Upper lobe of left lung (tissue), 6 donors: ENCODE measurements at regions not wholly inside any gene's neighbourhood (a gene's known extent, or its start where the extent isn't known, plus 50 kb on each side); places are given as distances from the start of the nearest gene placed in this dataset.

ENCODE experiments used
- ATAC-seq, 2 donors: fragments of 200-7000 bp; cut with Tn5 transposase; one replicate each; pipeline ENCODE4 v1.9.1; 2022; ENCODE audit warnings: mild to moderate bottlenecking in 2 of 2, moderate library complexity in 2 of 2; ENCODE audit not compliant: low FRiP score in 2 of 2
- DNase-seq, 2 donors: peaks; one replicate each; pipeline ENCODE4 v3.0.0-alpha.2; 2019 to 2020
- H3K27ac ChIP-seq, 4 donors: fragments of 200-600 bp; sonication (generic); one replicate each; pipeline ENCODE4 v1.5.1; 2016 to 2019
- H3K27me3 ChIP-seq, 4 donors: fragments of 200-600 bp; sonication (generic); one replicate each; pipeline ENCODE4 v1.5.1; 2017 to 2019
- H3K36me3 ChIP-seq, 4 donors: fragments of 200-600 bp; sonication (generic); one replicate each; pipeline ENCODE4 v1.5.1; 2016 to 2019
- H3K4me1 ChIP-seq, 4 donors: fragments of 200-600 bp; sonication (generic); one replicate each; pipeline ENCODE4 v1.5.1; 2018 to 2019
- H3K4me3 ChIP-seq, 4 donors: fragments of 200-600 bp; sonication (generic); one replicate each; pipeline ENCODE4 v1.5.1; 2017 to 2019; ENCODE audit warnings: mild to moderate bottlenecking in 2 of 4, moderate library complexity in 1 of 4
- H3K9me3 ChIP-seq, 4 donors: fragments of 200-600 bp; sonication (generic); one replicate each; pipeline ENCODE4 v1.5.1; 2018 to 2019
- EP300 ChIP-seq, 4 donors: sonication (generic); formaldehyde crosslinking; IDR thresholded peaks; one replicate each; pipeline ENCODE4 v1.5.1; 2017; ENCODE audit warnings: antibody characterized with exemption in 4 of 4, control low read depth in 2 of 4
- POLR2A ChIP-seq, 4 donors: fragments of 450-650 bp; IDR thresholded peaks; one replicate each; pipeline ENCODE4 v1.5.1; 2016 to 2017; ENCODE audit warnings: antibody characterized with exemption in 4 of 4, mild to moderate bottlenecking in 2 of 4
- POLR2AphosphoS5 ChIP-seq, 2 donors: sonication (generic); formaldehyde crosslinking; IDR thresholded peaks; one replicate each; pipeline ENCODE4 v1.5.1; 2017; ENCODE audit warnings: antibody characterized with exemption in 2 of 2
- WGBS, 2 donors: methylation state at CpG; one replicate each; pipeline ENCODE4 v1.1.5; 2017 to 2018; 5-methylcytosine and 5-hydroxymethylcytosine counted together
- TF ChIP-seq, protein P1 (sequence below), 6 experiments: fragments of 450-650 bp in 4 of 6; fragments of 200-600 bp in 2 of 6; sonication (generic) in 2 of 6; IDR thresholded peaks; one replicate each; pipeline ENCODE4 v1.5.1; 2016 to 2019; ENCODE audit warnings: antibody characterized with exemption in 6 of 6
- donor health status: DM: no; HTN: no; CAD: no; lungs with moderate emphysema.
- donor health status: DM: no; HTN: yes; CAD: no; lungs with severe emphysema.

DNA sequence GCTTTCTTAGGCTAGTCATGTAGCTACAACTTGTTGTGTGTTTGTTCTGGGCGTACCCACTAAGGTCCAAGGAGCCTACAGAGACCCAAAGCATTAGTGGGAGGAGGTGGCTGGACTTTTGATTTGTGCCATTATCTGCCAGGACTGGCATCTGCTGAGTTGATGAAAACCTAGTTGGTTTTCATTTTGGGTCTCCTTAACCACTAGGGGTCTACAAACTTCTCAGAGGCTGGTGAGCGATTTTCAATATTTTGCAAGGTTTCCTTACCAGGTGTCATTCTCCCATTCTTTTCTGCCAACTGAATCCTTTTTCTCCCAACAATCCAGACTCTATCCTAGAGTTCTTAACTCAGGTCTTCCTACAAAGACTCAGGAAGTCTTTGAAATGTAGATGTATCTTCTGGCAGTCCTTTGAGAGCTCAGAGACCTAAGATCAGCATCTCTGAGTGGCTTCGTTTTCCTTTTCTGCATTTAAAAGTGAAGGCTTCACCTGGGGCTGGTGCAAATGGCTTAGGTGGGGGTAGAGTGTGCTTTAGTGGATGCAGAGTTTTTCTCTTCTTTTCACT lies 150.0 kb upstream of the RMST start:
- WGBS, 2 donors: 70 to 73% methylated on average over 3 of the region's 3 CpGs
- Histone ChIP-seq H3K9me3 (no peaks in the 10 kb centered on the region), H3K36me3 (no peaks in the 10 kb centered on the region), H3K27me3 (no peaks in the 10 kb centered on the region), H3K27ac (no peak overlapping the region), H3K4me3 (no peak overlapping the region), H3K4me1 (no peaks in the 10 kb centered on the region)
- TF ChIP-seq POLR2A (IDR thresholded peaks at IDR 0.05): no peak
- TF ChIP-seq, protein P1, sequence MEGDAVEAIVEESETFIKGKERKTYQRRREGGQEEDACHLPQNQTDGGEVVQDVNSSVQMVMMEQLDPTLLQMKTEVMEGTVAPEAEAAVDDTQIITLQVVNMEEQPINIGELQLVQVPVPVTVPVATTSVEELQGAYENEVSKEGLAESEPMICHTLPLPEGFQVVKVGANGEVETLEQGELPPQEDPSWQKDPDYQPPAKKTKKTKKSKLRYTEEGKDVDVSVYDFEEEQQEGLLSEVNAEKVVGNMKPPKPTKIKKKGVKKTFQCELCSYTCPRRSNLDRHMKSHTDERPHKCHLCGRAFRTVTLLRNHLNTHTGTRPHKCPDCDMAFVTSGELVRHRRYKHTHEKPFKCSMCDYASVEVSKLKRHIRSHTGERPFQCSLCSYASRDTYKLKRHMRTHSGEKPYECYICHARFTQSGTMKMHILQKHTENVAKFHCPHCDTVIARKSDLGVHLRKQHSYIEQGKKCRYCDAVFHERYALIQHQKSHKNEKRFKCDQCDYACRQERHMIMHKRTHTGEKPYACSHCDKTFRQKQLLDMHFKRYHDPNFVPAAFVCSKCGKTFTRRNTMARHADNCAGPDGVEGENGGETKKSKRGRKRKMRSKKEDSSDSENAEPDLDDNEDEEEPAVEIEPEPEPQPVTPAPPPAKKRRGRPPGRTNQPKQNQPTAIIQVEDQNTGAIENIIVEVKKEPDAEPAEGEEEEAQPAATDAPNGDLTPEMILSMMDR (IDR thresholded peaks at IDR 0.05): no peak
- TF ChIP-seq EP300 (IDR thresholded peaks at IDR 0.05): no peak
- TF ChIP-seq POLR2AphosphoS5 (IDR thresholded peaks at IDR 0.05): no peak
- DNase-seq (no peak), ATAC-seq (no peak)

GRCh38 chr12:97313471-97314190 lies 149.0 kb upstream of the RMST start:
- TF ChIP-seq, protein P1 (IDR thresholded peaks at IDR 0.05): no peak
- TF ChIP-seq POLR2AphosphoS5 (IDR thresholded peaks at IDR 0.05): no peak
- no peak for TF ChIP-seq POLR2A (IDR thresholded peaks at IDR 0.05)
- TF ChIP-seq EP300 (IDR thresholded peaks at IDR 0.05): no peak
- H3K4me1 ChIP-seq: no peaks in the 10 kb centered on the region
- H3K4me3 ChIP-seq: no peak overlapping the region
- DNase-seq (no peak), ATAC-seq (no peak)
- WGBS, 2 donors: 51 to 62% methylated on average over 2 of the region's 2 CpGs
- no peaks in the 10 kb centered on the region for H3K9me3 ChIP-seq
- no peak overlapping the region for H3K27ac ChIP-seq
- H3K36me3 ChIP-seq: no peaks in the 10 kb centered on the region
- no peaks in the 10 kb centered on the region for H3K27me3 ChIP-seq

GRCh38 chr12:97316321-97316720 lies 146.3 kb upstream of the RMST start:
- DNase-seq: no peak
- Histone ChIP-seq H3K27ac (no peak overlapping the region), H3K4me1 (no peaks in the 10 kb centered on the region), H3K9me3 (no peaks in the 10 kb centered on the region), H3K27me3 (no peaks in the 10 kb centered on the region), H3K36me3 (no peaks in the 10 kb centered on the region), H3K4me3 (no peak overlapping the region)
- TF ChIP-seq POLR2AphosphoS5 (IDR thresholded peaks at IDR 0.05): no peak
- TF ChIP-seq POLR2A (IDR thresholded peaks at IDR 0.05): no peak
- TF ChIP-seq, protein P1 (IDR thresholded peaks at IDR 0.05): no peak
- no peak for TF ChIP-seq EP300 (IDR thresholded peaks at IDR 0.05)
- no peak for ATAC-seq
- 81 to 89% methylated on average over 2 of the region's 2 CpGs for WGBS, 2 donors

GRCh38 chr12:97321621-97322020 lies 141.0 kb upstream of the RMST start:
- H3K36me3 ChIP-seq: no peaks in the 10 kb centered on the region
- TF ChIP-seq POLR2A (IDR thresholded peaks at IDR 0.05) (no peak), POLR2AphosphoS5 (IDR thresholded peaks at IDR 0.05) (no peak), EP300 (IDR thresholded peaks at IDR 0.05) (no peak)
- TF ChIP-seq, protein P1 (IDR thresholded peaks at IDR 0.05): no peak
- DNase-seq: no peak
- no peak overlapping the region for H3K27ac ChIP-seq
- H3K4me3 ChIP-seq: no peak overlapping the region
- H3K27me3 ChIP-seq: no peaks in the 10 kb centered on the region
- ATAC-seq: no peak
- 78 to 92% methylated on average over 4 of the region's 4 CpGs for WGBS, 2 donors
- H3K4me1 ChIP-seq: no peaks in the 10 kb centered on the region
- no peaks in the 10 kb centered on the region for H3K9me3 ChIP-seq

DNA sequence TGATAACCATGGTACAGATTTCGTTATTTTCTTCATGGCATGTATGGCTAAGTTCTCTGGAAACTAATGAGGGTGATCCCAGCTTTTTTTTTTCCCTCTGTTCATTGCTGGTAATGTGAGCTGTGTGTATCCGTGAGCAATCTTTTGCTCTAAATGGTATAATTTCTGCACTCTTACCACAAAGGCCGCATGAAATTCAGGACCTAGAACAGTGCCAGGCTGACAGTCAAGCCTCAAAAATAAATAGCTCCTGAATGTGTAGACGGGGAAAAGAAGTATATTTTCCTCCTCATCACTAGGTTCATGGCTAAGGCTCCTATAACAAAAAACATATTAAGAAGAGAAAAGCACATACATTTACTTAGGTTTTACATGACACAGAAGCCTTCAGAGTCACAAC lies 140.2 kb upstream of the RMST start:
- H3K4me1 ChIP-seq: no peaks in the 10 kb centered on the region
- 66 to 70% methylated on average over 4 of the region's 4 CpGs for WGBS, 2 donors
- H3K4me3 ChIP-seq: no peak overlapping the region
- no peak for ATAC-seq
- no peak overlapping the region for H3K27ac ChIP-seq
- no peaks in the 10 kb centered on the region for H3K36me3 ChIP-seq
- no peak for DNase-seq
- H3K27me3 ChIP-seq: no peaks in the 10 kb centered on the region
- TF ChIP-seq EP300 (IDR thresholded peaks at IDR 0.05) (no peak), POLR2A (IDR thresholded peaks at IDR 0.05) (no peak), POLR2AphosphoS5 (IDR thresholded peaks at IDR 0.05) (no peak)
- TF ChIP-seq, protein P1 (IDR thresholded peaks at IDR 0.05): no peak
- no peaks in the 10 kb centered on the region for H3K9me3 ChIP-seq
